ENCODE measurements at regions not wholly inside any gene's neighbourhood (a gene's known extent, or its start where the extent isn't known, plus 50 kb on each side); places are given as distances from the start of the nearest gene placed in this dataset.
"Not testable (repeated sequence)": the region's sequence is repeated elsewhere in the genome, so short reads cannot be mapped to it uniquely, and the experiment has no call there.

DNA sequence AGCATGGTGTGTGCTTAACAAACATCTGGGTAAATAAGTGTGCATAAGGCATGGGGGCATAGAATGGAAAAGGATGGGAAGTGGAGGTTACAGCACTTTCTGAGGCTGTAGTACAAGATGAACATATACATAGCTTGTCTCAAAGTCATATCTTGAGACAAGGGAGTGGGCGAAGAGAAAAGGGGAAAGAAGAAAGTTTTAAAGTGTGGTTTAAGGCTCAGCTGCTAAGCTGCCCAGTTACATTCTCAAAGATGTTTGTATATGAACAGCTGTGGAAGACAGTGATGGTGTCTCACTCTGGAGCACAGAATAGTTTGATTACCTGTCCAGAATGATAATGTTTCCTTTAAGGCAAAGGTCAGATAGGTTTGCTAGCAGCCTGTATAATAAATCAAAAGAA, 61.9 kb upstream of the LANCL2 start:
- no peak for DNase-seq (ENCODE audit: low spot score)

GRCh38 chr7:55304018-55304762, 60.9 kb upstream of the LANCL2 start:
- DNase-seq (ENCODE audit: low spot score) = no peak

- no peak for DNase-seq (ENCODE audit: low spot score)
These were observed 60.0 kb upstream of the LANCL2 start for GRCh38 chr7:55305135-55305534.

- no peak for DNase-seq (ENCODE audit: low spot score)
These were observed 58.8 kb upstream of the LANCL2 start for GRCh38 chr7:55306331-55306730.

- no peak for DNase-seq (ENCODE audit: low spot score)
These were observed 57.8 kb upstream of the LANCL2 start for GRCh38 chr7:55307123-55307916.

- no peak for DNase-seq (ENCODE audit: low spot score)
These were observed 56.8 kb upstream of the LANCL2 start for GRCh38 chr7:55308186-55308929.

- no peak for DNase-seq (ENCODE audit: low spot score)
These were observed 55.8 kb upstream of the LANCL2 start for GRCh38 chr7:55309040-55309991.

GRCh38 chr7:55310287-55311025, 54.7 kb upstream of the LANCL2 start:
- no peak for DNase-seq (ENCODE audit: low spot score)

- not testable (repeated sequence) for DNase-seq (ENCODE audit: low spot score)
These were observed 53.2 kb upstream of the LANCL2 start for GRCh38 chr7:55311892-55312291.

DNA sequence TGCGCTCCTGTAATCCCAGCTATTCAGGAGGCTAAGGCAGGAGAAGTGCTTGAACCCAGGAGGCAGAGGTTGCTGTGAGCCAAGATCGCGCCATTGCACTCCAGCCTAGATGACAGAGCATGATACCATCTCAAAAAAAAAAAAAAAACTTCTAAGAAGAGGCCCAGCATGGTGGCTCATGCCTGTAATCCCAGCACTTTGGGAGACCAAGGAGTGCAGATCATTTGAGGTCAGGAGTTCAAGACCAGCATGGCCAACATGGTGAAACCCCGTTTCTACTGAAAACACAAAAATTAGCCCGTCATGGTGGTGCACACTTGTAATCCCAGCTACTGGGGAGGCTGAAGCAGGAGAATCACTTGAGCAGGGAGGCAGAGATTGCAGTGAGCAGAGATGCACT, 51.5 kb upstream of the LANCL2 start:
- not testable (repeated sequence) for DNase-seq (ENCODE audit: low spot score)

GRCh38 chr7:55314967-55315366, 50.2 kb upstream of the LANCL2 start:
- DNase-seq (ENCODE audit: low spot score) = no peak

Data from RKO (cell line).